ENCODE measurements at regions not wholly inside any gene's neighbourhood (a gene's known extent, or its start where the extent isn't known, plus 50 kb on each side); places are given as distances from the start of the nearest gene placed in this dataset.
"Not testable (repeated sequence)": the region's sequence is repeated elsewhere in the genome, so short reads cannot be mapped to it uniquely, and the experiment has no call there.

DNA sequence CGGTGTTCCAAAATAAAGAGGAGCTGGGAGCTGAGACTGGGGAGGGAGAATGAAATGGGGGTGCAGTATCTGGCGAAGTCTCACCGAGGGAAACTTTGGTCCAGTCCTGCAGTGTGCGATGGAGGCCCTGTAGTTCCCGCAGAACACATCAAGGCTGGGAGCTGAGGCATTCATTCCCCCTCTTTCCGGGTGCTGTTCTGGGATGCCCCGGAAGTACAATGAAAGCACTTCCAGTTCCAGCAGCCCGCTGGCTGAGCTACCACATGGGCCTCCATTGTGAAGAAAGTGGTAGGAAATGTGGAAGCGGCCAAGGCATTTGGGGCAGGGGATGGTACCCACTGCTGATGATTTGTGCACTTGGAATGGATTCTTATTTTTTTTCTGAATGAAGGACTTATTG lies 560.7 kb downstream of the GLRX3 start:
- no peak for DNase-seq

DNA sequence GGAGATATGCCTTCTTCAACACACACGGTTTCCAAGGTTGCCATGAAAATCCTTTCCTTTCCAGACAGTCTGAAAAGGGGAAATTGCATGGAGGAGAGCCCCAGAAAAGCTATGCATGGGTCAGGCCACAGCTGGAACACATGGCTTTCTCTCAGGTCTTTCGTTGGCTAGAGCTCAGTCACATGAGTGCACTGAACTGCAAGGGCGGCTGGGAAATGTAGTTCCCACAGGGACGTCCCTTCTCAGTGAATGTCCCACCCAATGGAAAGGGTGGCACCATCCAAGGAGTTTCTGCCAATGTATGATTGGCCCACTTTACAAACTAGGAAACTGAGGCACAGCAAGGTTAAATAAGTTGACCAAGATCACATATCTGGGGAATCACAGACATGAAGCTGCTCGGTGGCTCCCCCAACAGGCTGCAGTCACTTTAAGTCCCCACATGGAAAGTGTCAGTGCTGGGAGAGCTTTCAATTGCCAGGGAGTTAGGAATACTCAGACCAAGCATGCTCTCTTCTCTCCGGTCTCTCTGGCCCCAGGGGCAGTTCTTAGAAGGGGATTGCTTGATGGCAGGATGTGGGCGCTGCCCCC lies 571.3 kb downstream of the GLRX3 start:
- DNase-seq = no peak

DNA sequence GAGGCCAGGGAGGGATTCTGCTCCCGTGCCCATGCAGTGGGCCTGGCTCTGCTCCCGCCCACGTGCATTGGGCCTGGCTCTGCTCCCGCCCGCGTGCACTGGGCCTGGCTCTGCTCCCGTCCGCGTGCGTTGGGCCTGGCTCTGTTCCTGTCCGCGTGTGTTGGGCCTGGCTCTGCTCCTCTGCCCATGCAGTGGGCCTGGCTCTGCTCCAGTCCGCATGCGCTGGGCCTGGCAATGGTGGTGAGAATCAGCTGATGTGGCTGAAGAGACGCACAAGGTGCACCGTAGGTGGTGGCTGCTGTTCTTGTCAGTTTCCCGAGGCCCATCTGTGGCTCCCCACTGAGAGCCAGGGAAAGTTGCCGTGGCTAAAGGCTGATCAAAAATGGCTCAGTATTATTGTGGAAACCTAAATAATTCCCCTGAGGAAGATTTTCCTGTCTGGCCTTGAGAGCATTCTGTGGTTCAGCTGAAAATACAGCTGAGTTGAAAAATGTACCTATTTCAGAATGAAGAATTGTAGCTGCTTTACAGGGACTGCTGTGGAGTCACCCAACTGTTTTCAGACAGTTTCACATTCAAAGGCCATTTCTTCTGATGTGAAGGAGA lies 572.4 kb downstream of the GLRX3 start:
- DNase-seq = no peak

DNA sequence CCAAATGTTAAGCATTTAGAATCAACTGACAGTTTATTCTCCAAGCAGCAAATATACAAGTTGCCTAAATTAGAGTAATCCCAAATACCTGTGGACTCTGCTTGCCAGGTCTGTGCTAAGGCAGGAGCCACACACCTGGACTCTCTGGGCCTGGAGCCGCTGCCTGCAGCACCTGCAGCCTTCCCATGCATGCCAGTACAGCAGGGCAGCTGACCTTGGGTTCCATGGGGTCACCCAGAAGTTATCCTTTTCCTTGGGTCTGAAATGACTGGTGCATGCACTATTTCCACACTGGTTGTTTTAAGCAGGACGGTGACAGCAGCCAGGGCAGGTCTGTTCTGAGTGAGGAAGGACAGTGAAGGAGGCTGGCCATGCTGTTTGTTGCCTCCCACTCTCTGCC lies 573.2 kb downstream of the GLRX3 start:
- no peak for DNase-seq

DNA sequence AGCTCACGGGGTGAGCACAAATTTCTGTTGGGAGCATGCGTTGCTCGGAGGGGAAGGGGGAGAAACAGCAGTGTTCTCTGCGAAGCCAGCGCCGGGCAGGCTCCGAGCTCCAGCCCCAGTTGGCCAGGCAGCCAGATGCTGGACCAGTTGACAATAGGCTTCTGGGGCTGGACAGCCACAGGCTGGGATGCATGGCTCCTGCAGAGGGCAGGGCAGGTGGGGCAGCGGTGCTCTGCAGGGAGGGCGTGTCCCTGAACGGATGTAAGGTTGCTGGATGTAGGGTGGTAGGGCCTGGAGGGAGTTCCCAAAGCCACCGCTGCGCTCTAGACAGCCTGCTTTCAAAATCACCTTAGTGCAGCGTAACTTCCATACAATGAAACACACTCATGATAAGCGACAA lies 574.9 kb downstream of the GLRX3 start:
- no peak for DNase-seq

DNA sequence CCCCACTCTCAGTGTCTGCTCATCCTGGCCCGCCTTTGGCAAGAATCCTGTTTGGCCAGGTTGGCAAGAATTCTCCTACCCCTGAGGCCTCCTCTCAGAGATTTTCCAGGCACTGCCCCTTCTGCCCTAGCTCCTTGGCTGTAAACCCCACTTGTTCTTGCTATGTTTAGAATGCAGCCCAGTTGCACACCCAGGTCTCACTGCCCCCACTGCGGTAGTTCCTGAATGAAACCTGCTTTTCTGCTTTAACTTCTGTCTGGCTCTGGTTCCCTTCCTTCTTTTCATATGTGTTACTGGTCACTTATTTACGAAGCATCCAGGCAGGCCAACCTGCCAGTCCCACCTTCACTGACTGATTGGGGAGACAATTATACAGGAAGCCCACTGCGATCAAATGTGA lies 576.9 kb downstream of the GLRX3 start:
- DNase-seq = no peak

DNA sequence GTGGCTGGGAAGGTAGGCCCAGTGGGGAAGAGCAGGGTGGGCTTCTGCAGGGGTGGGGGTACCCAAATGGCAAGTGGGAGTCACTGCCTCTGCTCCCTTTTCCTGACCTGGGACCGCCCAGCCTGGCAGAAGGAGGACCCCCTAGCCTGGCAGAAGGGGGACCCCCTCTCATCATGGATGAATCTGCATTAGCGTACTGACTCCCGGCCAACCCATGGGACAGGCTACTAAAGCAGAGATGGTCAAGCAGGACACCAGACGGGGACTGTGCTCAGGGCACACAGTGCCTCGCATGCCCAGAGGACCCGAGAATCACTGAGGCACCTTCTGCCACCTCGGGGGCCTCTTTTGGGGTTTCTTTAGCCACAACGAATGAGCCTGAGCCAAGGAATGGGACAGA lies 577.5 kb downstream of the GLRX3 start:
- DNase-seq = no peak

DNA sequence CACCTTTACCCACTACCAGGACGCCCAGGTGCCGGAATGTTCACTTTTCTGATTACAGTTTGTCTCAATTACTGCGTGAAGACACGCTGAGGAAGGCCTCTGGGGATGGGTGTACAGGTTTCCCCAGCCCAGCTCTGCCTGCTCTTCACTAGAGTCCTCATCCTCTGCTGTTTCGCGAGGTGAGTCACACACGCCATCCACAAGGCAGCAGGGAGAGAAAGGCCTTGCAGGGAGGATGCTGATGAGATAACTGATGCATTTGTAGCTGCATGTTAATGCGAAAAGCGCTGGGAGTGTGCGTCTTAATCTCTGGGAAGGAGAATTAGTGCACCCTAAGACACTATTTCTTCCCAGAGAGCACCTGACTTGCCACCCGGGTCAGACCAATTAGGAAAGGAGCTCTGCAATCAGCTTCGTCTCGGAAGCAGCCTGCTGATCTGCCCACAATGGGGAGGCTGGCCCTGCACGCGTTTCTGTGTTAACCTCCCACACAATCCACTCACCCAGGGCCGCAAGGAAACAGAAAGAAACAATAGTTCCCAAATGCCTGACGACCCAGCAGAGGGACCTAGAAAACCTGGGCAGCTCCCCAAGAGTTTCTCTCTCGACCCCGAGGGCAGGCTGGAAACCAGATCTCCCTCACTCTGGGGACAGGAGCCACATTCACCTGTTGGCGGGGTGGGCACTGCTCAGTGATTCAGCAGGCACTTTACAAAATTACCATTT lies 578.7 kb downstream of the GLRX3 start:
- no peak for DNase-seq

DNA sequence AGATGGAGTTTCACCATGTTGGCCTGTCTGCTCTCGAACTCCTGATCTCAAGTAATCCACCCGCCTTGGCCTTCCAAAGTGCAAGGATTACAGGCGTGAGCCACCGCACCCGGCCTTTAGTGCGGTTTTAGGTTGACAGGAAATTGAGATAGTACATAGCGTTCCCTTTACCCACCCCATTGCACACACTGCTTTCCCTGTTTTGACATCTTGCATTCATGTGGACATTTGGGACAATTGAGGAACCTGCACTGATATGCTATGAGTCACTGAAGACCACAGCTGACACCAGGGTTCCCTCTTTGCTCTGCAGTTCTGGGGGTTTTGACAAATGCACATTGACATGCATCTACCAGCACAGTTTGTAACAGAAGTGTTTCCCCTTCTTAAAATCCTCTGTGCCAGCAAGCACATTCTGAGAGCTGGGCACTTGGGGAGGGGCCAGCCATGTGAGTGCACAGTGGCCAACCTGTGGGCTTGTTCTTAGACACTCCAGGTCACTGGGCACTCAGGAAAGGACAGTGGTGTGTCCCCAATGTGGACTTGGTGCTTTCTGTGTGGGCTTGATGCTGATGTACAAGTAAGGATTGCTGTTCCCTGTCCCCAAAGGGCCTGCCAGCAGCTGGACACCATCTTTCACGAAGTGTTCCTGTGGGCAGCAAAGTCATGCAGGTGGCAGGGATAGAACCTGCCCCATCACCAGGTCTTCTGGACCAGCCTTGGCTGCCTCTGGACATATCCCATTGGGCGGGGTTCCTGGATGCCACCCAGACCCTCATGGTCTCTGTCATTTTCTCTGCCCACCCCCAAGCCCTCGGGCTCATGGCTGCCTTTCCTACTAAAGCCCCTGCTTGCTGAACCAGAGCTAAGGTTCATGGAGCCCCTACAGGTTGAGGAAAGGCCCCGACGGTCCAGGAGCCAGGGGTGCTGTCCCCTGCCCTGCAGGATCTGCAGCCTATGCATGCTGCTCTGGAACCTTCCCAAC lies 579.8 kb downstream of the GLRX3 start:
- DNase-seq = no peak

DNA sequence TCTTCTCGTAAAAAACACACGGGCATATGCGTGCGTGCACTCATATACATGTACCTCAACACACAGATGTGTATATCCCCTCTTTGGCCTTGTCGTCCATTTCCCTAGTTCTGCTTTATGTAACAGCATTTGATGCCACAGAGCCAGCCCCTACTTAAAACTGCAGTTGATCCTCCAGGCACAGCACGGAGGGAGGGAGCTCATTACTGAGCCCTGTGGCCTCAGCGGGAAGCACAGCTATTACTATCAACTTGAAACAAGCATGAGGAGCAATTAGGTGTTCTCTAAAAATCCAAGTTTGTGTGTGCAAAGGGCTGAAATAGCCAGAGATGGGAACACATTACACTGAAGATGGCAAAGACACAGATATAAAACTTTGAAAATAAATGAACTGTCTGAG lies 580.9 kb downstream of the GLRX3 start:
- DNase-seq = no peak

DNA sequence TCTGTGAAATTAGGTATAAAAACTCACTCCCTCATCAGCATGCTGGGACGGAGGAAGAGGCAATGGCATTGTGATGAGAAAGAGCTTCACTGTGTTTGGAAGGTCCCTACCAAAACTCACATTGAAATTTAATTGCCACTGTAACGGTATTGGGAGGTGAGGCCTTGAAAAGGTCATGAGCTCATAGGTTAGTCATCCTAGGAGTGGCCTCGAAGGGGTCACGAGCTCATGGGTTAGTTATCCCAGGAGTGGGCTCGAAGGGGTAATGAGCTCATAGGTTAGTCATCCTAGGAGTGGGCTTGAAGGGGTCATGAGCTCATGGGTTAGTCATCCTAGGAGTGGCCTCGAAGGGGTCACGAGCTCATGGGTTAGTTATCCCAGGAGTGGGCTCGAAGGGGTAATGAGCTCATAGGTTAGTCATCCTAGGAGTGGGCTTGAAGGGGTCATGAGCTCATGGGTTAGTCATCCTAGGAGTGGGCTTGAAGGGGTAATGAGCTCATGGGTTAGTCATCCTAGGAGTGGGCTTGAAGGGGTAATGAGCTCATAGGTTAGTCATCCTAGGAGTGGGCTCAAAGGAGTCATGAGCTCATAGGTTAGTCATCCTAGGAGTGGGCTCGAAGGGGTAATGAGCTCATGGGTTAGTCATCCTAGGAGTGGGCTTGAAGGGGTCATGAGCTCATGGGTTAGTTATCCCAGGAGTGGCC lies 582.7 kb downstream of the GLRX3 start:
- not testable (repeated sequence) for DNase-seq

DNA sequence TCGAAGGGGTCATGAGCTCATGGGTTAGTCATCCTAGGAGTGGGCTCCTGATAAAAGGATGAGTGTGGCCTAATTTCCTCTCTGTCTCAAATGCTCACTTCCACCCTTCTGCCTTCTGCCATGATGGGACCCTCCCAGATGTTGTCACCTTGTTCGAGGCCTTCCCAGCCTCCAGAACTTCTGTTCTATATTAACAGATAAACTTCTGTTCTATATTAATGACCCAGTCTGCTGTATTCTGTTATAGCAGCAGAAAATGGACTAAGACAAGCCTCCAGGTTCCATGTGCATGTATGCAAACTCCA lies 583.2 kb downstream of the GLRX3 start:
- DNase-seq = no peak

DNA sequence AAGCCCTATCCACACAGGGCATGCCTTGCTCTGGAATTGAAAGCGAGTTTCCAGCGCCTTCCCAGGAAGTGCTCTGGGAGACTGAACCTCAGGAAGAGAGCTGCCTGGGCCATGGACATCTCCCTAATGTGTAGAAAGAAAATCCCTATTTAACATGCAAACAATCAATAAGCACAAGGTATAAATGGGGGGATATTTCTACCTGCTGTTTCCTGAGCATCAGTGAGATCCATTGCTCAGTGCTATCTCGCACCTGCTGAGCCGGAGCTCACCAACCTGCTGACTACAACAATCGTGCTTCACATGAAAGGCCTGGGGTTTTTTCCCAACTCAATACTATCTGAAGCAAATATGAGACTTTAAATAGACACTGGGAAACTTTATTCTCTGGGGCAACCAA lies 584.0 kb downstream of the GLRX3 start:
- DNase-seq = no peak

DNA sequence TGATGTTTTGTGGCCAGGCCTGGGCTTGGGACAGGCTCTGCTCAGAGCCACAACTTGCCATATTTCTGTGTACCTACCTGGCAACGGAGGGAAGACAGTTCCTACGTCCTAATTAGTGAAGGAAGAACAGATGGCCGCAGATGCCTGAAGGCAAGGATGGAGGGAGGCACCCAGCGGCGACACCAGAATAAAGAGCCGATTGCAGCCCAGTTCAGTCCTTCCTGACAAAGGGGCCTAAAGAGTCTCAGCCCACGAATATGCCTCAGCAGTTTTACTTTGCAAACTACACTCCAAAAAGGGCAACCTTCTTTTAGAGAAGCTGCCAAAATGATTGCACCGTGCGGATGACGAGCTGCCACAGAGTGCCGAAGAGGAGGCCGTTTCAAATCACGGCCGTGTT lies 585.8 kb downstream of the GLRX3 start:
- DNase-seq = no peak

DNA sequence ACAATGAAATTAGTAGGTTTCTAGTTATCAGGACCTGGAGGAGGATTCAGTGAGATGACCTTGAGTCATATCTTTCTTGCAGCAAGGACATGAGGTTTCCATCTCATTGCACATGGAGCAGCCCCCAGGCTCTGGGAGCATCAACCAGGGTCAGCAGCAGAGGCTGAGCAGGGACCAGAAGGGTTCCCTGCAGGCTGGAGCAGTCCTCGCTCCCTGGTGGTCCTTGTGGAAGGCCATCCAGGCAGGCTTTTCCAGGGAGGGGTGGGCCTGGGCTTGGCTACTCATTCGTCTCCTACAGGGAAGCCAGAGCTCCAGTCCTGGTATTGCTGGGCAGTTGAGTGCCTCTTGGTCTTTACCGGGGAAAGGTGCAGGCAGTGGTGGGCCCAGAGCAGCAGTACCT lies 587.5 kb downstream of the GLRX3 start:
- DNase-seq = no peak

DNA sequence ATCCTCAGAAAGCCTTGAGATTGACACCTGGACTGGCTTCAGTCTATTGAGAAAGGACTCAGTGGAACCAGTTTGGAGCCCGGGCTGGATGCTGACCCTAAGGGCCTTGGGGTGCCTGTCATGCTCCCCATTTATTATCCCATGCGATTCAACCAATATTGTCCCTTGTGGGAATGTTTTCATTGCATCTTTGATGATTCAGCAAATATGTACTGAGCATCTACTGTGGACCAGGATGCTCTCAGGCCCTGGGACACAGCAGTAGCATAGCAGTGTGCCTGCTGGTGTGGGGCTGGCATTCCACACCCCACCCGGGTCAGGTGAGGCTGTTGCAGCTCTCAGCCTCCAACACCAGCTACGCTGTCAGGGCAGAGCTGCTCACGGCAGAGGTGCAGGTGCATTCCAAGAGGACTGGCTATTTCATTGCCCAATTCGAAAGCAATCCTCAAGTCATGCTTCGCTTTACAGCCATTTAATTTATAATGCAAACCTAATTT lies 586.0 kb downstream of the TCERG1L start:
- no peak for DNase-seq

DNA sequence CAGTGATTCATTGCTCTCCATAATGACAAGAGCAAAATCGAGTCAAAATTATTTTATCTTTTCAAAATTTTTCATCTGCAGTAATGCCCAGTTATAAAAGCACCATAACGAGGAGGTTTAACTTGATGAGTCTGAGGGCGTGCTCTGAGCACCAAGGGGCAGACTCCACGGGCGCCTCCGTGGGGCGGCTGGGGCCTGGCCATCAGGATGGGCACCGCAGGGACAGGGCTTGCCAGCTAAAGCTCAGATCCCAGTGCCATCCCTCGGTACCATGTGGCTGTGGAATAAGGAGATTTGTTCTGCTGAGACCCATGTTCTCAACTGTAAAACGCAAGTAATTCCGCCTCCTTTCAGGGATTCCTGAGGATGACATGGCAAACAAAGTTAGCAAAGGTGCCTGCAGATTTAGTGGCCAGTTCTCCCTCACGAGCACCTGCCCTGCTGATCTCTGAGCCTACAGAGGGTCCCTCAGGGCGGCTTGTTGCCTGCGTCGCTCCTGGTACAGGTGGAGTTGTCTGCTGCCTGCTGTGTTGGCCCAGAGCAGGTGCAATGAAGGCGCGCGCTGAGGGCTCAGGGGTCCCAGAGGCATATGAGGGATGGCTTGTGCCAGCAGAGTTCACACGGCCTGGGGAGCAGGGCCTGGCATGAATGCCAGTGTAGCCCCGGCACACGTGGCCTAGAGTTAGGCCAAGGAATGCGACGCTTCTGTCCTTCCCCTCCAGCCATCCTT lies 584.4 kb downstream of the TCERG1L start:
- DNase-seq = no peak

DNA sequence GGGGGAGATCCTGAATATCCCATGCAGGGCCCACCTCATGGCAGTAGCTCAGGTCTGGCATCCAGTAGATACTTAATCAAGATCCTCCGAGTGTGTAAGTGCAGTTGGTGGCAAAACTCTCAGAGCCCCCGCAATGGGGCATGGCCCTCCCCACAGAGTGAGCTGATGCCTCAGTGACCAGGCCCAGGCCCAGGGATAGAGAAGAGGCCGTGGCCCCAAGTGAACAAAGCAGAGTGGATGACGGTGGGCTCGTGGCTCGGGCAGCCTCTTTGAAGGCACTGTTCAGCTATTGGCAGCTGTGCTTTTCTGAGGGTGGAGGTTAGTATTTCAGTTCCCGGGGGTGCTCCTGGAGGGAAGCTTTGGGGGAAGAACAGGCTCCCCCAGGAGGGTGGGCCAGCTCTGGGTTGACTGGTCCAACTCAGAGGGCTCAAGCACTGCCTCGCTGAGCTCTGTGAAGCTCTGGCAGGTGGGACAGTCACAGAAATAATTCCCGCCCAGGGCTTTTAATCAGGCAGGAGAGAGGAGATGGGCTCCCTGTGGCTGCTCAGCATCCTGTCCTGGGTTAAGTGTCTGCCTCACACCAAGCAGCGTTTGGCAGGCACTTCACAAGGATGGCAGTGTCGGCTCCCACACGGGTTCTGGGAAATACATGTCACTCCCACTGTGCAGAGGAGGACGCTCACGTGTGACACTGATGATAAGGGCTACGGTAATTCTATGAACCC lies 583.6 kb downstream of the TCERG1L start:
- DNase-seq = no peak

DNA sequence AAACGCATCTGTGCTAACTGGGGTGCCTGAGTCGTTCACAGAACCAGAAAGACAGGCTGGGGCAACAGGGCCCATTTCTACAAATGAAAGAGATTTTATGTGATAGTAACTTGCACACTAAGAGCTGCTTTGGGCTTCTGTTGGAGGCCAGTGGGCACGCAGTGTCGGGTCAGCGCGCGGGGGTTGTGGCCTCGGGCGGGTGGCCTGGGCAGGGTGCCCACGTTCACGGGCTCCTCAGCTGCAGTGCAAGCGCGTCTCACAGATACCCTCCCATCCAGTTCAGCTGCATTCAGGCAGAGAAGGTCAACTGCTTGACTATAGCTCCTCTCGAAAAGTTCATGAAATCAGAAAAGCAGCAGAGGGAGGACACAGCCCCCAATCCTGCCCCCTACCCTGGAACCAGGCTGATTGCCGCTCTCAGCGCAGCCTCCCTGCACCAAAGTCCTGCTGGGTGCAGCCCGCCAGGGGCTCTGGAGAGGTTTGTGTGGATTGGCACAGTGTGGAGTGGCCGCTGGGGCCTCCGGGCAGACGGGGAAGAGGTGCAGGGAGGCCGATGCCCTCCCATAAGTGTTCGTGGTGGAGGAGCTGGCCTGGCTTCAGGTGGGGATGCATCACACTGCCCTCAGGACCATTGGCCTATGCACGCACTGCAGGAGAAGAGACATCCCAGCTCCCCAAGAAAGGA lies 582.8 kb downstream of the TCERG1L start:
- DNase-seq = no peak

DNA sequence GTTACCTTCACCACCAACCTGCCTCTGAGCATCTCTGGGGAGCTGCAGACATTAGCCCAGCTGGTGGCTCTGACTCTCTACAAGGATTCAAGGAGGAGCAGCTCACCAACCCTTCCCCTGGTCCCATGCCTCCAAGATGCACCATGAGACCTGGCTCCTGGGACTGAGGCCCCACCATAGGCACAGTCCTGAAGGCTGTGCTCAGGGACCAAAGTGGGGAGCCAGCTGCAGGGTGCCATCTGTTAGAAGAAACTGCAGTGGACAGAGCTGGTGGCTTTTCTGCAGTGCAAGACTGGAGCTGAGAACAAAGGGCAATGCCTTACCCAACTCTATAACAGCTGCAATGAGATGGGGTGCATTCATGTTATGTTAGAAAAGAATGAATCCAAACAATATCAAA lies 581.6 kb downstream of the TCERG1L start:
- DNase-seq = no peak

DNA sequence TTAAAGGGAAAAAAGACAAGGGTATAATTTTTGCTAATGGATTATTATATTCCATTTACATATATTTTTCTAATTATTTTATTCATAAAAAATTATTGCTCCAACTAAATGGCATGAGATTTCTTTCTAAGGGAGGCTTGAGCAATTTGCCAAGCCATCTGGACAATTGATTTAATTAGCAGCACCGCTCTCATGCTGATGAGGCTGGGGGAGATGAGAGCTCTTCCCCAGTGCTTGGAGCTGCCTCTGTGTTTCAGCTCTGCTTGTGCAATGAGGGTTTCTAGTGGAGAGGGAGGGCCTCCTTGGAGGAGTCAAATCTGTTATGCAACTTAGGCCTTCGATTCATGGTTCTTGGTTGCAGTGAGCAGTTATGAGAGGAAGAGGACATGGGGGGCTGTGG lies 574.3 kb downstream of the TCERG1L start:
- DNase-seq = no peak

Data from NCI-H2029 (cell line).